ENCODE measurements at regions not wholly inside any gene's neighbourhood (a gene's known extent, or its start where the extent isn't known, plus 50 kb on each side); places are given as distances from the start of the nearest gene placed in this dataset.

- H3K4me3 ChIP-seq (ENCODE audit: low read length) = no peak overlapping the region
- no peaks in the 10 kb centered on the region for H3K36me3 ChIP-seq (ENCODE audit: control insufficient read depth, insufficient read depth, low read length)
- H3K27ac ChIP-seq (ENCODE audit: low read length) = no peak overlapping the region
- TF ChIP-seq CTCF (IDR thresholded peaks at IDR 0.05) = no peak
- Mint-ChIP-seq H3K36me3 (no peaks in the 10 kb centered on the region), H3K4me3 (no peak overlapping the region), H3K4me1 (no peaks in the 10 kb centered on the region), H3K27me3 (ENCODE audit: low read depth in 2 of 2) (peaks cover 0 to 3% of the 10 kb centered on the region in 2 donors), H3K27ac (no peak overlapping the region), H3K9me3 (peaks cover 0 to 2% of the 10 kb centered on the region in 2 donors)
- no peaks in the 10 kb centered on the region for H3K9me3 ChIP-seq (ENCODE audit: control insufficient read depth, insufficient read depth, low read length)
- ATAC-seq = no peak
- WGBS (ENCODE audit: insufficient coverage) = 88% methylated on average over 2 of the region's 2 CpGs
- no peaks in the 10 kb centered on the region for H3K27me3 ChIP-seq (ENCODE audit: control insufficient read depth, insufficient read depth, low read length)
- DNase-seq = no peak
- intact Hi-C loops (cut with micrococcal nuclease) = no loop called here
- H3K4me1 ChIP-seq (ENCODE audit: control insufficient read depth, insufficient read depth, low read length) = no peaks in the 10 kb centered on the region
These were observed 339.7 kb downstream of the NUAK1 start for GRCh38 chr12:105799103-105799502.

- H3K4me1 ChIP-seq (ENCODE audit: control insufficient read depth, insufficient read depth, low read length) = no peaks in the 10 kb centered on the region
- Mint-ChIP-seq H3K9me3 (peaks cover 0 to 2% of the 10 kb centered on the region in 2 donors), H3K36me3 (no peaks in the 10 kb centered on the region), H3K4me3 (no peak overlapping the region), H3K4me1 (no peaks in the 10 kb centered on the region), H3K27ac (no peak overlapping the region), H3K27me3 (ENCODE audit: low read depth in 2 of 2) (no peaks in the 10 kb centered on the region)
- TF ChIP-seq CTCF (IDR thresholded peaks at IDR 0.05) = no peak
- no peak overlapping the region for H3K27ac ChIP-seq (ENCODE audit: low read length)
- WGBS (ENCODE audit: insufficient coverage) = 71% methylated on average over 2 of the region's 2 CpGs
- intact Hi-C loops (cut with micrococcal nuclease) = no loop called here
- H3K9me3 ChIP-seq (ENCODE audit: control insufficient read depth, insufficient read depth, low read length) = no peaks in the 10 kb centered on the region
- no peak overlapping the region for H3K4me3 ChIP-seq (ENCODE audit: low read length)
- ATAC-seq (no peak), DNase-seq (no peak)
- H3K36me3 ChIP-seq (ENCODE audit: control insufficient read depth, insufficient read depth, low read length) = no peaks in the 10 kb centered on the region
- no peaks in the 10 kb centered on the region for H3K27me3 ChIP-seq (ENCODE audit: control insufficient read depth, insufficient read depth, low read length)
These were observed 337.4 kb downstream of the NUAK1 start for GRCh38 chr12:105801351-105801750.

GRCh38 chr12:105803292-105803691, 335.5 kb downstream of the NUAK1 start:
- no peak overlapping the region for H3K4me3 ChIP-seq (ENCODE audit: low read length)
- no peaks in the 10 kb centered on the region for H3K9me3 ChIP-seq (ENCODE audit: control insufficient read depth, insufficient read depth, low read length)
- Mint-ChIP-seq H3K27ac (no peak overlapping the region), H3K4me3 (no peak overlapping the region), H3K9me3 (peaks cover 0 to 4% of the 10 kb centered on the region in 2 donors), H3K36me3 (no peaks in the 10 kb centered on the region), H3K27me3 (ENCODE audit: low read depth in 2 of 2) (no peaks in the 10 kb centered on the region), H3K4me1 (no peaks in the 10 kb centered on the region)
- DNase-seq (no peak), ATAC-seq (no peak)
- WGBS (ENCODE audit: insufficient coverage) = 82% methylated on average over 2 of the region's 4 CpGs
- H3K27me3 ChIP-seq (ENCODE audit: control insufficient read depth, insufficient read depth, low read length) = no peaks in the 10 kb centered on the region
- intact Hi-C loops (cut with micrococcal nuclease) = no loop called here
- H3K27ac ChIP-seq (ENCODE audit: low read length) = no peak overlapping the region
- H3K4me1 ChIP-seq (ENCODE audit: control insufficient read depth, insufficient read depth, low read length) = no peaks in the 10 kb centered on the region
- H3K36me3 ChIP-seq (ENCODE audit: control insufficient read depth, insufficient read depth, low read length) = no peaks in the 10 kb centered on the region
- no peak for TF ChIP-seq CTCF (IDR thresholded peaks at IDR 0.05)

GRCh38 chr12:105804591-105805265, 334.0 kb downstream of the NUAK1 start:
- no peak overlapping the region for H3K27ac Mint-ChIP-seq
- no peak for ATAC-seq
- 92% methylated on average over 5 of the region's 5 CpGs for WGBS (ENCODE audit: insufficient coverage)
- H3K4me1 Mint-ChIP-seq = no peaks in the 10 kb centered on the region
- H3K9me3 Mint-ChIP-seq = peaks cover 0 to 4% of the 10 kb centered on the region in 2 donors
- H3K27me3 ChIP-seq (ENCODE audit: control insufficient read depth, insufficient read depth, low read length) = no peaks in the 10 kb centered on the region
- H3K4me3 Mint-ChIP-seq = no peak overlapping the region
- no peaks in the 10 kb centered on the region for H3K36me3 ChIP-seq (ENCODE audit: control insufficient read depth, insufficient read depth, low read length)
- intact Hi-C loops (cut with micrococcal nuclease) = no loop called here
- peaks cover 0 to 4% of the 10 kb centered on the region in 2 donors for H3K27me3 Mint-ChIP-seq (ENCODE audit: low read depth in 2 of 2)
- no peak for DNase-seq
- H3K4me3 ChIP-seq (ENCODE audit: low read length) = no peak overlapping the region
- no peak overlapping the region for H3K27ac ChIP-seq (ENCODE audit: low read length)
- H3K36me3 Mint-ChIP-seq = no peaks in the 10 kb centered on the region
- H3K9me3 ChIP-seq (ENCODE audit: control insufficient read depth, insufficient read depth, low read length) = no peaks in the 10 kb centered on the region
- no peaks in the 10 kb centered on the region for H3K4me1 ChIP-seq (ENCODE audit: control insufficient read depth, insufficient read depth, low read length)
- TF ChIP-seq CTCF (IDR thresholded peaks at IDR 0.05) = no peak

Measured in natural killer cell (primary cell).